ENCODE measurements at regions not wholly inside any gene's neighbourhood (a gene's known extent, or its start where the extent isn't known, plus 50 kb on each side); places are given as distances from the start of the nearest gene placed in this dataset.

- 31 to 32% methylated on average over 4 of the region's 4 CpGs for WGBS, 2 experiments (ENCODE audit: low coverage in 1 of 2, low lambda C conversion rate in 2 of 2, missing lambda C conversion rate in 2 of 2)
- no peak for DNase-seq
- H3K4me2 ChIP-seq (ENCODE audit: unreplicated experiment): no peak overlapping the region
- no peak overlapping the region for H2AFZ ChIP-seq
- H3K9ac ChIP-seq: no peak overlapping the region
- no peaks in the 10 kb centered on the region for H3K4me1 ChIP-seq (ENCODE audit: insufficient read depth)
- H4K20me1 ChIP-seq (ENCODE audit: insufficient read depth): no peaks in the 10 kb centered on the region
- in situ Hi-C loops (cut with MboI): no loop called here
- TF ChIP-seq EZH2phosphoT487 (IDR thresholded peaks at IDR 0.05; ENCODE audit: insufficient read depth, low read depth) (no peak), EZH2 (IDR thresholded peaks at IDR 0.05; ENCODE audit: insufficient read depth, poor library complexity, severe bottlenecking) (no peak)
- H3K27ac ChIP-seq: no peak overlapping the region
- no peaks in the 10 kb centered on the region for H3F3A ChIP-seq (ENCODE audit: insufficient read depth)
- H3K36me3 ChIP-seq (ENCODE audit: low read depth): no peaks in the 10 kb centered on the region
- no peaks in the 10 kb centered on the region for H3K79me2 ChIP-seq (ENCODE audit: insufficient read depth)
- no peaks in the 10 kb centered on the region for H3K27me3 ChIP-seq (replicated peaks; ENCODE audit: insufficient read depth)
- no peaks in the 10 kb centered on the region for H3K9me2 ChIP-seq (ENCODE audit: insufficient read depth)
- no peak overlapping the region for H3K4me3 ChIP-seq
- peaks cover 2% of the 10 kb centered on the region for H3K9me3 ChIP-seq (ENCODE audit: low read depth)
Observed at GRCh38 chr5:20514145-20514544, 526.1 kb upstream of the CDH18 start.

GRCh38 chr5:20500546-20500945 lies 512.5 kb upstream of the CDH18 start:
- no peaks in the 10 kb centered on the region for H3K4me1 ChIP-seq (ENCODE audit: insufficient read depth)
- H3K36me3 ChIP-seq (ENCODE audit: low read depth): no peaks in the 10 kb centered on the region
- H3K9ac ChIP-seq: no peak overlapping the region
- no peaks in the 10 kb centered on the region for H3F3A ChIP-seq (ENCODE audit: insufficient read depth)
- H3K9me2 ChIP-seq (ENCODE audit: insufficient read depth): no peaks in the 10 kb centered on the region
- H2AFZ ChIP-seq: no peak overlapping the region
- in situ Hi-C loops (cut with MboI): no loop called here
- H4K20me1 ChIP-seq (ENCODE audit: insufficient read depth): no peaks in the 10 kb centered on the region
- no peak overlapping the region for H3K4me2 ChIP-seq (ENCODE audit: unreplicated experiment)
- no peak for DNase-seq
- no peaks in the 10 kb centered on the region for H3K9me3 ChIP-seq (ENCODE audit: low read depth)
- TF ChIP-seq EZH2phosphoT487 (IDR thresholded peaks at IDR 0.05; ENCODE audit: insufficient read depth, low read depth): no peak
- TF ChIP-seq EZH2 (IDR thresholded peaks at IDR 0.05; ENCODE audit: insufficient read depth, poor library complexity, severe bottlenecking): no peak
- 9 to 13% methylated on average over 2 of the region's 2 CpGs for WGBS, 2 experiments (ENCODE audit: low coverage in 1 of 2, low lambda C conversion rate in 2 of 2, missing lambda C conversion rate in 2 of 2)
- H3K27ac ChIP-seq: no peak overlapping the region
- no peaks in the 10 kb centered on the region for H3K27me3 ChIP-seq (replicated peaks; ENCODE audit: insufficient read depth)
- H3K4me3 ChIP-seq: no peak overlapping the region
- no peaks in the 10 kb centered on the region for H3K79me2 ChIP-seq (ENCODE audit: insufficient read depth)

GRCh38 chr5:20498926-20499325 lies 510.9 kb upstream of the CDH18 start:
- no peak for TF ChIP-seq EZH2phosphoT487 (IDR thresholded peaks at IDR 0.05; ENCODE audit: insufficient read depth, low read depth)
- TF ChIP-seq EZH2 (IDR thresholded peaks at IDR 0.05; ENCODE audit: insufficient read depth, poor library complexity, severe bottlenecking): no peak
- no peaks in the 10 kb centered on the region for H3K9me2 ChIP-seq (ENCODE audit: insufficient read depth)
- no peak overlapping the region for H2AFZ ChIP-seq
- no peak overlapping the region for H3K9ac ChIP-seq
- no peaks in the 10 kb centered on the region for H3K27me3 ChIP-seq (replicated peaks; ENCODE audit: insufficient read depth)
- no peak overlapping the region for H3K4me3 ChIP-seq
- H3F3A ChIP-seq (ENCODE audit: insufficient read depth): no peaks in the 10 kb centered on the region
- H3K36me3 ChIP-seq (ENCODE audit: low read depth): no peaks in the 10 kb centered on the region
- H3K4me1 ChIP-seq (ENCODE audit: insufficient read depth): no peaks in the 10 kb centered on the region
- H3K79me2 ChIP-seq (ENCODE audit: insufficient read depth): no peaks in the 10 kb centered on the region
- no peak overlapping the region for H3K27ac ChIP-seq
- no peak overlapping the region for H3K4me2 ChIP-seq (ENCODE audit: unreplicated experiment)
- WGBS, 2 experiments (ENCODE audit: low coverage in 1 of 2, low lambda C conversion rate in 2 of 2, missing lambda C conversion rate in 2 of 2): 18 to 21% methylated on average over 3 of the region's 3 CpGs
- in situ Hi-C loops (cut with MboI): no loop called here
- DNase-seq: no peak
- no peaks in the 10 kb centered on the region for H4K20me1 ChIP-seq (ENCODE audit: insufficient read depth)
- H3K9me3 ChIP-seq (ENCODE audit: low read depth): no peaks in the 10 kb centered on the region

- no peak for TF ChIP-seq EZH2phosphoT487 (IDR thresholded peaks at IDR 0.05; ENCODE audit: insufficient read depth, low read depth)
- TF ChIP-seq EZH2 (IDR thresholded peaks at IDR 0.05; ENCODE audit: insufficient read depth, poor library complexity, severe bottlenecking): no peak
- Histone ChIP-seq H2AFZ (no peak overlapping the region), H3K4me3 (no peak overlapping the region), H3K36me3 (ENCODE audit: low read depth) (no peaks in the 10 kb centered on the region), H3K4me2 (ENCODE audit: unreplicated experiment) (no peak overlapping the region), H3F3A (ENCODE audit: insufficient read depth) (no peaks in the 10 kb centered on the region), H4K20me1 (ENCODE audit: insufficient read depth) (no peaks in the 10 kb centered on the region), H3K9me3 (ENCODE audit: low read depth) (no peaks in the 10 kb centered on the region), H3K79me2 (ENCODE audit: insufficient read depth) (no peaks in the 10 kb centered on the region), H3K4me1 (ENCODE audit: insufficient read depth) (no peaks in the 10 kb centered on the region), H3K9ac (no peak overlapping the region), H3K9me2 (ENCODE audit: insufficient read depth) (no peaks in the 10 kb centered on the region), H3K27me3 (replicated peaks; ENCODE audit: insufficient read depth) (no peaks in the 10 kb centered on the region), H3K27ac (no peak overlapping the region)
- DNase-seq: no peak
- in situ Hi-C loops (cut with MboI): no loop called here
- WGBS, 2 experiments (ENCODE audit: low coverage in 1 of 2, low lambda C conversion rate in 2 of 2, missing lambda C conversion rate in 2 of 2): 29 to 41% methylated on average over 1 of the region's 1 CpG
Observed at GRCh38 chr5:20498102-20498501, 510.1 kb upstream of the CDH18 start.

GRCh38 chr5:20497356-20497755 lies 509.4 kb upstream of the CDH18 start:
- no peak overlapping the region for H2AFZ ChIP-seq
- no peaks in the 10 kb centered on the region for H4K20me1 ChIP-seq (ENCODE audit: insufficient read depth)
- H3K4me3 ChIP-seq: no peak overlapping the region
- H3K4me1 ChIP-seq (ENCODE audit: insufficient read depth): no peaks in the 10 kb centered on the region
- no peaks in the 10 kb centered on the region for H3K27me3 ChIP-seq (replicated peaks; ENCODE audit: insufficient read depth)
- no peaks in the 10 kb centered on the region for H3F3A ChIP-seq (ENCODE audit: insufficient read depth)
- H3K4me2 ChIP-seq (ENCODE audit: unreplicated experiment): no peak overlapping the region
- H3K9me2 ChIP-seq (ENCODE audit: insufficient read depth): no peaks in the 10 kb centered on the region
- TF ChIP-seq EZH2phosphoT487 (IDR thresholded peaks at IDR 0.05; ENCODE audit: insufficient read depth, low read depth): no peak
- TF ChIP-seq EZH2 (IDR thresholded peaks at IDR 0.05; ENCODE audit: insufficient read depth, poor library complexity, severe bottlenecking): no peak
- no peaks in the 10 kb centered on the region for H3K79me2 ChIP-seq (ENCODE audit: insufficient read depth)
- DNase-seq: no peak
- no peaks in the 10 kb centered on the region for H3K36me3 ChIP-seq (ENCODE audit: low read depth)
- no peak overlapping the region for H3K9ac ChIP-seq
- no peak overlapping the region for H3K27ac ChIP-seq
- H3K9me3 ChIP-seq (ENCODE audit: low read depth): no peaks in the 10 kb centered on the region
- in situ Hi-C loops (cut with MboI): no loop called here
- 11 to 19% methylated on average over 2 of the region's 2 CpGs for WGBS, 2 experiments (ENCODE audit: low coverage in 1 of 2, low lambda C conversion rate in 2 of 2, missing lambda C conversion rate in 2 of 2)
